ENCODE measurements at regions not wholly inside any gene's neighbourhood (a gene's known extent, or its start where the extent isn't known, plus 50 kb on each side); places are given as distances from the start of the nearest gene placed in this dataset.

DNA sequence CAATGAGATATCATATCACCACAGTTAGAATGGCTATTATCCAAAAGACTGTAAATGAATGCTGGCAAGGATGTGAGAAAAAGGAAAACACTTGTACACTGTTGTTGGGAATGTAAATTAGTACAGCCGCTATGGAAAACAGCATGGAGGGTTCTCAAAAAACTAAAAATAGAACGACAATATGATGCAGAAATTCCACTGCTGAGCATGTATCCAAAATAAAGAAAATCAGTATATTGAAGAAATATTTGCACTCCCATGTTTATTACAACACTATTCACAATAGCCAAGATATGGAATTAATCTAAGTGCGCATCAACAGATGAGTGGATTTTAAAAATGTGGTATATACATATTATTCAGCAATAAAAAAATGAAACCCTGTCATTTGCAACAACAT, 898.9 kb upstream of the MAN1A1 start:
- no peak overlapping the region for H3K27ac Mint-ChIP-seq
- no peaks in the 10 kb centered on the region for H3K27me3 Mint-ChIP-seq (ENCODE audit: low read depth)
- H3K36me3 Mint-ChIP-seq (ENCODE audit: low read depth), result no peaks in the 10 kb centered on the region
- no peaks in the 10 kb centered on the region for H3K4me1 Mint-ChIP-seq (ENCODE audit: low read depth)
- H3K4me3 Mint-ChIP-seq, result no peak overlapping the region
- no peaks in the 10 kb centered on the region for H3K9me3 Mint-ChIP-seq

DNA sequence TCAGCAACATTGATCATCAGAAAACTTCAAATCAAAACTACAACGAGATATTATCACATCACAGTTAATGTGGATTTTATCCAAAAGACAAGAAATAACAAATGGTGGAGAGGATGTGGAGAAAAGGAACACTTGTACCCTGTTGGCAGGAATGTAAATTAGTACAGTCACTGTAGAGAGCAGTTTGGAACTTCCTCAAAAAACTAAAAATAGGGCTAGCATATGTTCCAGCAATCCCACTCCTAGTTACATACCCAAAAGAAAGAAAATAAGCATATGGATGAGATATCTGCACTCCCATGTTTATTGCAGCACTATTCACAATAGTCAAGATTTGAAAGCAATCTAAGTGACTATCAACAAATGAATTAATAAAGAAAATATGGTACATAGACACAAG, 887.7 kb upstream of the MAN1A1 start:
- H3K27me3 Mint-ChIP-seq (ENCODE audit: low read depth), result no peaks in the 10 kb centered on the region

DNA sequence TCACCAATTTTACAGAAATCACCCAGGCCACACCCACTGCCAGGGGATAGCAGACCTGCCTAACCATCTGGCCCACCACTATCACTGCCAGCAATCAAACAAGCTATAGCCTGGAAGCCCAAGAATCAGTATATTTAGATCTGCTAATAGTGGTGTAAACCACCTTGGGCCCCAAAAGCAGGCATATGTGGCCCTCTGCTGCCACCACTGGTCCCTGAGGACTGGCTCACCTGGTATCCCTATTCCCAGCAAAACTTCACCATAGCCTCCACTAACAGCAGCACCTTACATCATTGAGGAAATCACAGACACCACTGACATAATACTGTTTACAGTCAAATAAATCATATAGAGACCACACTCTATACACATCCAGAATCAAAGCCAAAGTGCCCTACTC, 880.4 kb upstream of the MAN1A1 start:
- Mint-ChIP-seq H3K9me3 (peaks cover 3% of the 10 kb centered on the region), H3K27me3 (ENCODE audit: low read depth) (no peaks in the 10 kb centered on the region), H3K36me3 (ENCODE audit: low read depth) (no peaks in the 10 kb centered on the region), H3K4me3 (no peak overlapping the region), H3K27ac (no peak overlapping the region), H3K4me1 (ENCODE audit: low read depth) (no peaks in the 10 kb centered on the region)

More for the DNA sequence above, 887.7 kb upstream of the MAN1A1 start:
- Mint-ChIP-seq H3K36me3 (ENCODE audit: low read depth) (no peaks in the 10 kb centered on the region), H3K27ac (no peak overlapping the region), H3K9me3 (peaks cover 8% of the 10 kb centered on the region), H3K4me1 (ENCODE audit: low read depth) (no peaks in the 10 kb centered on the region), H3K4me3 (no peak overlapping the region)

DNA sequence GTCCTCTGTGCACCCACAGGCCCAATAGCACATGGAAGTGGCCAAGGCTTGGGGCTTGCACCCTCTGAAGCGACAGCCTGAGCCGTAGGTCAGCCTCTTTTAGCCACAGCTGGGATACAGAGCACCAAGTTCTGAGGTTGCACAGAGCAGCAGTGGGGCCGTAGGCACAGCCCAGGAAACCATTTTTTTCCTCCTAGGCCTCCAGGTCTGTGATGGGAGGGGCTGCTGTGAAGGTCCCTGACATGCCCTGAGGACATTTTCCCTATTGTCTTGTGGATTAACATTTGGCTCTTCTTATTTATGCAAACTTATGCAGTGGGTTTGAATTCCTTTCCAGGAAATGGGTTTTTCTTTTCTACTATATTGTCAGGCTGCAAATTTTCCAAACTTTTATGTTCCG, 878.7 kb upstream of the MAN1A1 start:
- no peaks in the 10 kb centered on the region for H3K36me3 Mint-ChIP-seq (ENCODE audit: low read depth)
- no peaks in the 10 kb centered on the region for H3K27me3 Mint-ChIP-seq (ENCODE audit: low read depth)
- H3K4me3 Mint-ChIP-seq, result no peak overlapping the region
- H3K9me3 Mint-ChIP-seq, result no peaks in the 10 kb centered on the region
- no peaks in the 10 kb centered on the region for H3K4me1 Mint-ChIP-seq (ENCODE audit: low read depth)
- H3K27ac Mint-ChIP-seq, result no peak overlapping the region

DNA sequence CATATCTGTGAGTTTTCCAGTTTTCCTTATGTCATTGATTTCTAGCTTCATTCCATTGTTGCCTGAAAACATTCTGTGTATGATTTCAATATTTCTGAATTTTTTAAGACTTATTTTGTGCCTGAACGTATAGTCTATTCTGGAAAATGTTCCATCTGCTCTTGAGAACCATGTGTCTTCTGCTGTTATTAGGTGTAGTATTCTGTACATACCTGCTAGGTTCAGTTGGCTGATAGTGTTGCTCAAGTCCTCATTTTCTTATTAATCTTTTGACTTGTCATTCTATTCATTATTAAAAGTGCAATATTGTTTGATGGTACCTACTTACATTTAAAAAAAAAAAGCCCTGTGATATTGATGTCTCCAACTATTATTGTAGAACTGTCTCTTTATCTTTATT, 869.8 kb upstream of the MAN1A1 start:
- Mint-ChIP-seq H3K9me3 (no peaks in the 10 kb centered on the region), H3K27ac (no peak overlapping the region), H3K4me3 (no peak overlapping the region), H3K4me1 (ENCODE audit: low read depth) (no peaks in the 10 kb centered on the region), H3K36me3 (ENCODE audit: low read depth) (no peaks in the 10 kb centered on the region), H3K27me3 (ENCODE audit: low read depth) (no peaks in the 10 kb centered on the region)

DNA sequence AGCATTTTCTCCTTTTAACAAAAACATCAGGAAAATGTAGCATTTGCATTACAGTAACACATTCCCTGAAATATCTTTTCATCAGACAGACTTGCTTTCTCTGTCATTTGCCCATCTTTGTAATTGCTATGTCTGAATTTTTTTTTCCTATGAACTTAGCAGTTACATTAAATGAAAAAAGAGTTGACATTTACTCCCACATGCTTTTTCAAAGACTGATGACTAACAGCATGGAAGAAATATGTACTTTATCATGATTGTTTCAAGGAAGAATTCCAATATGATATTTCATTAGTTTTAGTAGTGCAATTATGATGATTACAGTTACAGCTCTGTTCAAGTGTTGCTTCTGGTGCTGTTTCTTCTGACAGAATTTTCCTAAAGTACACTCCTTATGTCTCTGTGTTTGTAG, 864.5 kb upstream of the MAN1A1 start:
- no peak overlapping the region for H3K27ac Mint-ChIP-seq
- peaks cover 3% of the 10 kb centered on the region for H3K9me3 Mint-ChIP-seq
- no peaks in the 10 kb centered on the region for H3K36me3 Mint-ChIP-seq (ENCODE audit: low read depth)
- H3K4me3 Mint-ChIP-seq, result no peak overlapping the region
- H3K27me3 Mint-ChIP-seq (ENCODE audit: low read depth), result no peaks in the 10 kb centered on the region
- no peaks in the 10 kb centered on the region for H3K4me1 Mint-ChIP-seq (ENCODE audit: low read depth)

DNA sequence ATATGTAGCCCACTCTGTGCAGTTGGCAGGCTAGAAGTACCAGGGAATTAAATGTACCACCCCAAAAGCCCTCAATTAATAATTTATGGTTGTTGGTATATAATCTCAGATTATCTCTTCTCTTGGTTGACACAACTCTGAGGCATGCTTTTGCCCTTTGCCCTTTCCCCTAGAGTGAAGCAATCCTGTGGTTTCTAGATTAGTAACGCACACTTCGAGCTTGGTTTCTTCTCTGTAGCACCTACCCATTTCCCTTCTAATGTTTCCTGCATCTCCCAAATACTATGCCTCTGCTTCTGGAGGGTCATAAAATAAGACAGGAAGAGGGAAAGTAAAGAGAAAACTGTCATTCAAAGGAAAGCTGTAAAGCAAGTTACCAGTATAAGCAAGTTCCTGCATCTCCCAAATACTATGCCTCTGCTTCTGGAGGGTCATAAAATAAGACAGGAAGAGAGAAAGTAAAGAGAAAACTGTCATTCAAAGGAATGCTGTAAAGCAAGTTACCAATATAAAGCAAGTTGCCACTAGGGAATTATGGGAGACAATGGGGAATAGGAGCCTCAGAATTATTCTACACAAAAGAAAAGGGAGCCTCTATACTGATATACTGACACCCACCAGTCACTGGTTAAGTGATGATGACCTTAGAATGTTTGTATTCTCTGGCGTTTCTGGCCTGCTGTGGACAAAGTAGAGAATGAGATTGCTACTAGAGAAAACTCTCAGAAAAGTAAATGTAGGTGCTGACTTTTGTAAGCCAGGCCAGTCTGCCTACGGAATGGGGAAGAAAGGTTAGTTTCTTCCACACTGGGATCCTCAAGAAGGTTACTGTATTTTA, 862.6 kb upstream of the MAN1A1 start:
- H3K4me3 Mint-ChIP-seq, result no peak overlapping the region
- peaks cover 3% of the 10 kb centered on the region for H3K9me3 Mint-ChIP-seq
- H3K36me3 Mint-ChIP-seq (ENCODE audit: low read depth), result no peaks in the 10 kb centered on the region
- H3K4me1 Mint-ChIP-seq (ENCODE audit: low read depth), result no peaks in the 10 kb centered on the region
- no peak overlapping the region for H3K27ac Mint-ChIP-seq
- H3K27me3 Mint-ChIP-seq (ENCODE audit: low read depth), result no peaks in the 10 kb centered on the region

DNA sequence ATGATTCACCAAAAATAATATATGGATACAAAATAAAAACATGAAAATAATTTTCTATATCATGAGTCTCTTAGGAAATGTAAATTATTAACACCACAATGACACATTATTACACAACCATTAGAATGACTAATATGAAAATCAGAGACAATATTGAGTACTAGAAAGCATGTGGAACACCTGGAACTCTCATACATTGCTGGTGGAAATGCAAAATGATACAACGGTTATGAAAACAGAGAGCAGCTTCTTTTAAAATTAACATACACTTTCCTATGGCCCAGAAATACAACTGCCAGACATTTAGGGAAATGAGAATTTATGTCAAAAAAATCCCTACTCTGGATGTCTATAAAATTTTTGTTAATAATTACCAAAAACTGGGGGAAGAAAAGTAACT, 853.3 kb upstream of the MAN1A1 start:
- no peaks in the 10 kb centered on the region for H3K27me3 Mint-ChIP-seq (ENCODE audit: low read depth)
- no peaks in the 10 kb centered on the region for H3K4me1 Mint-ChIP-seq (ENCODE audit: low read depth)
- no peak overlapping the region for H3K4me3 Mint-ChIP-seq
- no peaks in the 10 kb centered on the region for H3K9me3 Mint-ChIP-seq
- no peaks in the 10 kb centered on the region for H3K36me3 Mint-ChIP-seq (ENCODE audit: low read depth)
- H3K27ac Mint-ChIP-seq, result no peak overlapping the region

DNA sequence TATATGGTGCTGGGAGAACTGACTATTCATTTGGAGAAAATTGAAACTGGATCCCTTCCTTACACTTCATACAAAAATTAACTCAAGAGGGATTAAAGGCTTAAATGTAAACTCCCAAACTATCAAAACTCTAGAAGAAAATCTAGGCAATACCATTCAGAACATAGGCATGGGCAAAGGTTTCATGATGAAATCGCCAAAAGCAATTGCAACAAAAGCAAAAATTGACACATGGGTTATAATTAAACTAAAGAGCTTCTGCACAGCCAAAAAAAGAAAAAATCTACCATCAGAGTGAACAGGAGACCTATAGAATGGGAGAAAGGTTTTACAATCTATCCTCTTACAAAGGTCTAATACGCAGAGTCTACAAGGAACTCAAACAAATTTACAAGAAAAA, 851.3 kb upstream of the MAN1A1 start:
- no peaks in the 10 kb centered on the region for H3K9me3 Mint-ChIP-seq
- no peak overlapping the region for H3K4me3 Mint-ChIP-seq
- H3K36me3 Mint-ChIP-seq (ENCODE audit: low read depth), result no peaks in the 10 kb centered on the region
- no peaks in the 10 kb centered on the region for H3K27me3 Mint-ChIP-seq (ENCODE audit: low read depth)
- H3K27ac Mint-ChIP-seq, result no peak overlapping the region
- no peaks in the 10 kb centered on the region for H3K4me1 Mint-ChIP-seq (ENCODE audit: low read depth)

DNA sequence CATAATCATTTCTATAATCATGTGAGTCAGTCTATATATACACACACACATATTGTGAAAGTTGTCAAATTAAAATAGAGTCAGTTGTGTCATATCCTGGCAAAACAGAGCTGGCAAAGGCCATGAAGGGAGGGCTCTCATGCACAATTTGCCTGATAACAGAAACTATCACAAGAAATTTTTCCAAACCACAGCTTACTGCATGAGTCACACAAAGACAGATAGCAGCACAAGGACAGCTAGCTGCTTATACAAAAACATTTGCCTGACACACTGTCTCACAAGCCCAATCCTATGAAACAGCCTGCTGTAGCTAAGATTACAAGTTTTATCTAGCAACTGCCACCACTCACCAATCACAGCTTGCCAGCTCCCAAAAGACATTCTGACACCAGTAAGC, 848.5 kb upstream of the MAN1A1 start:
- Mint-ChIP-seq H3K36me3 (ENCODE audit: low read depth) (no peaks in the 10 kb centered on the region), H3K27ac (no peak overlapping the region), H3K4me3 (no peak overlapping the region), H3K4me1 (ENCODE audit: low read depth) (no peaks in the 10 kb centered on the region), H3K27me3 (ENCODE audit: low read depth) (no peaks in the 10 kb centered on the region), H3K9me3 (no peaks in the 10 kb centered on the region)

DNA sequence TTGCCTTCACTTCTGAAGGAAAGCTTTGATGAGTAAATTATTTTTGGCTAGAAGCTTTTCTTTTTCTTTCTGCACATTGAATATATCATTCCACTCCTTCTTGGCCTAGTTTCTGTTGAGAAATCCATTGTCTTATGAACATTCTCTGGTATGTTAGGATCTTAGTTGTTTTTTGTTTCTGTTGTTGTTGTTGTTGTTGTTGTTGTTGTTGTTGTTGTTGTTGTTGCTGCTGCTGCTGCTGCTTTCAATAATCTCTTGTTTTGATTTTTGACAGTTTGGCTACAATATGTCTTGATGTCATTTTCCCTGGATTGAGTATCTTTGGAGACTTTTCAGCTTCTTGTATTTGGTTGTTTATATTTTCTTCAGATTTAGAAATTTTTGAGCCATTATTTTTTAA, 836.5 kb upstream of the MAN1A1 start:
- no peaks in the 10 kb centered on the region for H3K4me1 Mint-ChIP-seq (ENCODE audit: low read depth)
- H3K36me3 Mint-ChIP-seq (ENCODE audit: low read depth), result no peaks in the 10 kb centered on the region
- no peak overlapping the region for H3K4me3 Mint-ChIP-seq
- no peaks in the 10 kb centered on the region for H3K27me3 Mint-ChIP-seq (ENCODE audit: low read depth)
- no peaks in the 10 kb centered on the region for H3K9me3 Mint-ChIP-seq
- no peak overlapping the region for H3K27ac Mint-ChIP-seq

DNA sequence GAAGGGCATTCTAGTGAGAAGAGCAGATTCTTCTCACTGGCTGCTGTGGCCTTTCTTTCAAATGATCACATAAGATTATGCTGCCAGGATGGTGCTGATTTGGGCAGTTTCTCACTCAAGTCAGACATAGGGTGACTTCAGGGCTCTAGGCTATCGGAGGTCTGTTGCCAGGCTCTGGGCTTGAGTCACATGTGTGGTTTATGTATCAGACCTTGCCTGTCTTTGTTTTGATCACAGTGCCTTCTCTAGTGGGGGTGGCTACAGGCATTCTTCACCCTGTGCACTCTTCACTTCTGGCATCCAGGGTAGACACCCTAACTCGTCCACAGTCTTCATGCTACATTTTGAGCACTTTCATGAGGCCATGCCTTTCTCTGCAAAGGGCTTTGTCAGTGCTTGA, 823.7 kb upstream of the MAN1A1 start:
- no peaks in the 10 kb centered on the region for H3K36me3 Mint-ChIP-seq (ENCODE audit: low read depth)
- H3K4me3 Mint-ChIP-seq, result no peak overlapping the region
- no peaks in the 10 kb centered on the region for H3K4me1 Mint-ChIP-seq (ENCODE audit: low read depth)
- no peak overlapping the region for H3K27ac Mint-ChIP-seq
- no peaks in the 10 kb centered on the region for H3K9me3 Mint-ChIP-seq
- no peaks in the 10 kb centered on the region for H3K27me3 Mint-ChIP-seq (ENCODE audit: low read depth)

DNA sequence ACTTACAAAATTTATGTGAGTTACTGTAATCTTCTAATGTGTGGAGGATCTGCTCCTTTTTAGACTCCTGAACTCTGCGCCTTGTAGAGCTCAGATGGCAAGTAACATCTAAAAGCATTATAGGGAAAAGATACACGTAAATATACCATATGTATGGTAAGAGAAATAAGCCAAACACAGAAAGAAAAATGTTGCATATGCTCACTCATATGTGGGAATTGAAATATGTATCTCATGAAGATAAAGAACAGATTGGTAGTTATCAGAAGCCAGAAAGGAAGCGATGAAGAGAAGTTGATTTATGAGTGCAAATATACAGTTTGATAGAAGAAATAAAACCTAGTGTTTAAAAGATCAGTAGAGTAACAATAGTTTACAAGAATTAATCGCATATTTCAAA, 815.0 kb upstream of the MAN1A1 start:
- H3K27me3 Mint-ChIP-seq (ENCODE audit: low read depth), result no peaks in the 10 kb centered on the region
- no peak overlapping the region for H3K4me3 Mint-ChIP-seq
- H3K4me1 Mint-ChIP-seq (ENCODE audit: low read depth), result no peaks in the 10 kb centered on the region
- no peaks in the 10 kb centered on the region for H3K36me3 Mint-ChIP-seq (ENCODE audit: low read depth)
- H3K9me3 Mint-ChIP-seq, result no peaks in the 10 kb centered on the region
- H3K27ac Mint-ChIP-seq, result no peak overlapping the region

DNA sequence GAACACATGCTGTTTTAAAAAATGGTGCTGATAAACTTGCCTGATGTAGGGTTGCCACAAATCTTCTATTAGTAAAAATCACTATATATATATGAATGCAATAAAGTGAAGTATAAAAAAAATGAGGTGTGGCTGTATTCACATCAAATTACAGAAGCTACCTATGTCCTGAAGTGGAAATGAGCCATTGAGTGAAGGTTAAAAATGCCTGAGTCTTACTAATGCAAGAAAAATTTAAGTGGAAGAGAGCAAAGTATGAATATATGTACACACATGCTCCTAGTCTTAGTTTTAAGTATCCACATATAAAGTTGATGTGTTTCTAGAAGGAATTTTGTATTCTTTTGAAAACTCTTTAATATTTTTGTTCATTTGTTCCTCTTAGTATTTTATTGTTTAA, 808.3 kb upstream of the MAN1A1 start:
- H3K36me3 Mint-ChIP-seq (ENCODE audit: low read depth), result no peaks in the 10 kb centered on the region
- H3K27me3 Mint-ChIP-seq (ENCODE audit: low read depth), result no peaks in the 10 kb centered on the region
- no peak overlapping the region for H3K4me3 Mint-ChIP-seq
- H3K9me3 Mint-ChIP-seq, result no peaks in the 10 kb centered on the region
- no peaks in the 10 kb centered on the region for H3K4me1 Mint-ChIP-seq (ENCODE audit: low read depth)
- H3K27ac Mint-ChIP-seq, result no peak overlapping the region

DNA sequence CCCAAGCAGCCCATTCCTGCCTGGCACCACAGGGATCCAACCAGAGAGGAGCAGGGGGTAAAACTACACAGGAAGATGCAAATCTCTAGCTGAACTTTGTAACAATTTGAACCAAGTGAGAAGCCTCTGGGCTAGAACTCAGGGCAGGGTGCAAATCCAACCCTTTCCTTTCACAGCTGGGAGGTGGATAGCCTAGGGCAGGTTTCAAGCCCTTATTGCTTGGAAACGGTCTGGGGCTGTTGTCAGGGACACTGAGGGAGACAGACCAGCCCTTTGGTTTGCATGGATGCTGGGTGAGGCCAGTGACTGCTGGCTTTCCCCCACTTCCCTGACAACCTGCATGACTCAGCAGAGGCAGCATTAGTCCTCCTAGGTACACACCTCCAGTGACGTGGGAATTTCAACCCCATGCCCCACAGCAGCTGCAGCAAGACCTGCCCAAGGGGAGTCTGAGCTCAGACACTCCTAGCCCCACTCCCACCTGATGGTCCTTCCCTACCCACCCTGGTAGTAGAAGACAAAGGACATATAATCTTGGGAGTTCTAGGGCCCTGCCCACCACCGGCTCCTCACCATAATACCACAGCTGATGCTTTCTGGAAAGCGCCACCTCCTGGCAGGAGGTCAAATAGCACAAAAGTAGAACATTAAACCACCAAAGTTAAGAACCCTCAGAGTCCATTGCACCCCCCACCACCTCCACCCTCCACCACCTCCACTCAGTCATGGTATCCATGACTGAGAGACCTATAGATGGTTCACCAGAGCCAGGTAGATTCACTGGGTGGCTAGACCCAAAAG, 797.7 kb upstream of the MAN1A1 start:
- Mint-ChIP-seq H3K27ac (no peak overlapping the region), H3K4me3 (no peak overlapping the region), H3K27me3 (ENCODE audit: low read depth) (no peaks in the 10 kb centered on the region), H3K9me3 (peaks cover 26% of the 10 kb centered on the region), H3K4me1 (ENCODE audit: low read depth) (peaks cover 6% of the 10 kb centered on the region), H3K36me3 (ENCODE audit: low read depth) (no peaks in the 10 kb centered on the region)

All from T-helper 1 cell treated with Interleukin-12 subunit alpha and Interleukin-12 subunit beta and Interleukin-4 antibody, amounts not matched to agents 30 μg/mL and 1 μg/mL, for 36 hours (primary cell).